Activated CD8-positive, alpha-beta T cell treated with anti-CD3 and anti-CD28 coated beads, Interleukin-2, amount 10 ng/mL, durations not matched to agents 7 days and 5 days (primary cell): ENCODE measurements at regions not wholly inside any gene's neighbourhood (a gene's known extent, or its start where the extent isn't known, plus 50 kb on each side); places are given as distances from the start of the nearest gene placed in this dataset.
"Not testable (repeated sequence)": the region's sequence is repeated elsewhere in the genome, so short reads cannot be mapped to it uniquely, and the experiment has no call there.

Experiments
- ATAC-seq: fragments of 150-1000 bp; cut with Tn5 transposase; one replicate; pipeline ENCODE4 v1.10.0; 2021; ENCODE audit warnings: moderate library complexity
- CTCF ChIA-PET: fragments of 350-600 bp; sonication (Branson Sonifier 250); formaldehyde crosslinking; loops from one replicate; lab custom pipeline; 2021; ENCODE audit warnings: antibody characterized with exemption; lab: Charles Lee
- POLR2A ChIA-PET: fragments of 350-600 bp; sonication (Branson Sonifier 250); formaldehyde crosslinking; loops from one replicate; lab custom pipeline; 2021; ENCODE audit warnings: antibody characterized with exemption; lab: Charles Lee
- DNase-seq: peaks from one replicate; pipeline ENCODE4 v3.0.0-alpha.2; 2020
- H3K27ac Mint-ChIP-seq: one replicate; pipeline ENCODE4 v1.8.0; 2021; ENCODE audit warnings: mild to moderate bottlenecking, mixed read lengths
- H3K27me3 Mint-ChIP-seq: one replicate; pipeline ENCODE4 v1.8.0; 2021; ENCODE audit warnings: low read depth, mixed read lengths
- H3K36me3 Mint-ChIP-seq: one replicate; pipeline ENCODE4 v1.8.0; 2021; ENCODE audit warnings: low read depth, mixed read lengths
- H3K4me1 Mint-ChIP-seq: one replicate; pipeline ENCODE4 v1.8.0; 2021; ENCODE audit warnings: low read depth, mixed read lengths
- H3K4me3 Mint-ChIP-seq: one replicate; pipeline ENCODE4 v1.8.0; 2021; ENCODE audit warnings: mild to moderate bottlenecking, mixed read lengths
- H3K9me3 Mint-ChIP-seq: one replicate; pipeline ENCODE4 v1.8.0; 2022; ENCODE audit warnings: mixed read lengths; ENCODE audit not compliant: insufficient read depth

DNA sequence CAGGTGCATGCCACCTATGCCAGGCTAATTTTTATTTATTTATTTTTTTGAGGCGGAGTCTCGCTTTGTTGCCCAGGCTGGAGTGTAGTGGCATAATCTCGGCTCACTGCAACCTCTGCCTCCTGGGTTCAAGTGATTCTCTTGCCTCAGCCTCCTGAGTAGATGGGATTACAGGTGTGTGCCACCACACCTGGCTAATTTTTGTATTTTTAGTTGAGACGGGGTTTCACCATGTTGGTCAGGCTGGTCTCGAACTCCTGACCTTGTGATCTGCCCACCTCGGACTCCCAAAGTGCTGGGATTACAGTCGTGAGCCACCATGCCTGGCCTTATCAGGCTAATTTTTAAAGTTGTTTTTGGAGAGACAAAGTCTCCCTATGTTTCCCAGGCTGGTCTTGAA, 210.7 kb upstream of the ZNF217 start:
- ATAC-seq, H3K27me3 Mint-ChIP-seq, H3K4me1 Mint-ChIP-seq, CTCF ChIA-PET, H3K4me3 Mint-ChIP-seq, POLR2A ChIA-PET, H3K36me3 Mint-ChIP-seq, H3K27ac Mint-ChIP-seq, H3K9me3 Mint-ChIP-seq, DNase-seq: not testable (repeated sequence)

GRCh38 chr20:53803492-53804155, 210.0 kb upstream of the ZNF217 start:
- H3K27ac Mint-ChIP-seq: no peak overlapping the region
- ChIA-PET POLR2A (no interaction called here), CTCF (no interaction called here)
- no peaks in the 10 kb centered on the region for H3K36me3 Mint-ChIP-seq
- no peaks in the 10 kb centered on the region for H3K9me3 Mint-ChIP-seq
- no peaks in the 10 kb centered on the region for H3K27me3 Mint-ChIP-seq
- peaks cover 2% of the 10 kb centered on the region for H3K4me1 Mint-ChIP-seq
- ATAC-seq (no peak), DNase-seq (no peak)
- no peak overlapping the region for H3K4me3 Mint-ChIP-seq

DNA sequence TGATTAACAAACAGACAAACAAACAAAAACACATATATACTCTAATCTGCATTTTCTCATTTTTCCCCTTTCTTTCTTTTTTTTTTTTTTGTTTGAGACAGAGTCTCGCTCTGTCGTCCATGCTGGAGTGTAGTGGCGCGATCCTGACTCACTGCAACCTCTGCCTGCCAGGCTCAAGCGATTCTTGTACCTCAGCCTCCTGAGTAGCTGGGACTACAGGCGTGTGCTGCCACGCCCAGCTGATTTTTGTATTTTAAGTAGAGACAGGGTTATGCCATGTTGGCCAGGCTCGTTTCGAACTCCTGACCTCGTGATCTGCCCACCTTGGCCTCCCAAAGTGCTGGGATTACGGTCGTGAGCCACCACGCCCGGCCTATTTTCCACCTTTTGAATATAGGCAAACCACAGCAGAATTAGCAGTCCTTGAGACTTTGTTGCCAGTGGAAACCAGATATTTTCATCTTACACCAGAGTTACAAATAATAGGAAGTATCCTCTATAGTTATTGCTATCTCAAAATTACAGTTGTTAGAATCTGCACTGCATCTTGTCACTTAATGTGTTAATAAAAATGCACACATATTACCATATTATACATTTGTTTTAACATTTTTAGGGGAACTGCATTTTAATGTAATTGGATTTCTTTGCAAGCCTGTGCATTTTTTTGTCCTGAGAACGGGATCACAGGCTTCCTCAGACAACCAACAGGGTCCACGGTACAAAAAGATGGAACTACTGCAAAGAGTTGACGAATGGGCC, 208.2 kb upstream of the ZNF217 start:
- ChIA-PET CTCF (interaction anchor here (1.3 kb wide), 1 partner anchor 15 kb away, joined by 3 read pairs; no protein-coding TSS in a partner anchor), POLR2A (no interaction called here)
- no peak for DNase-seq
- no peak overlapping the region for H3K4me3 Mint-ChIP-seq
- H3K9me3 Mint-ChIP-seq: no peaks in the 10 kb centered on the region
- no peaks in the 10 kb centered on the region for H3K36me3 Mint-ChIP-seq
- no peak for ATAC-seq
- H3K4me1 Mint-ChIP-seq: no peaks in the 10 kb centered on the region
- H3K27me3 Mint-ChIP-seq: no peaks in the 10 kb centered on the region
- no peak overlapping the region for H3K27ac Mint-ChIP-seq

DNA sequence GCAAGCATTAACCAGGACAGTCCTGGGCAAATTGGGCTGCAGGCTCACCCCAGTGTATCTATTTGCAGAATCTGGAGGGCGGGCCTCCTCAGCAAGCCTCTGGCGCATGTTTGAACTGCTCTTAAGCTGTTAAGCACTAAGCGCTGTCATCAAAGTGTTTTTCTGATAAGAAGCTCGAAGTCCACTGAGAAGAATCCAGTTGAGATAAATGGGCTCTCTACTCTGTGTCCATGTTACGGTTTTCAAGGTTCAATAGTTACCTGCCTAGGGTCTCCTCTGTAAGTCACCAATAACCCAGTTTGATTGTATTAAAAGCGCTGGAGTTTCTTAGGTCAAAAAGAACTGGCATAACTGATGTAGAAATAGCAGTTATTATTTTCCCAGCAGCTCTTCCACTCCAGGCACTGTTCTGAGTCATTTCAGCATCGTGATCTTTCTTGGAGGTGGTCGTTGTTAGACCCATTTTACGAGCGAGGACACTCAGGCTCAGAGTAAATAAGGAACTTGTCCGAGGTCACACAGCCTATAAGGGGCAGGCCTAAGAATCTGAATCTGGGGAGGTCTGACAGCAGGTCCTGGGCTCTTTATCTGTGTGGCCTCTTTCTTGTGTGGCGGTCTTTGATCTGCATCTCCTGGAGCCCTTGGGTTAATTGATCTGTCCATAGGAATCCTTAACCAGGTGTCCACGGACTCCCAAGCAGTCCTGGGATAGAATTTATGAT, 207.4 kb upstream of the ZNF217 start:
- H3K4me3 Mint-ChIP-seq: no peak overlapping the region
- ChIA-PET CTCF (no interaction called here), POLR2A (no interaction called here)
- no peaks in the 10 kb centered on the region for H3K27me3 Mint-ChIP-seq
- no peaks in the 10 kb centered on the region for H3K9me3 Mint-ChIP-seq
- H3K27ac Mint-ChIP-seq: no peak overlapping the region
- ATAC-seq: no peak
- no peak for DNase-seq
- H3K4me1 Mint-ChIP-seq: no peaks in the 10 kb centered on the region
- H3K36me3 Mint-ChIP-seq: no peaks in the 10 kb centered on the region

DNA sequence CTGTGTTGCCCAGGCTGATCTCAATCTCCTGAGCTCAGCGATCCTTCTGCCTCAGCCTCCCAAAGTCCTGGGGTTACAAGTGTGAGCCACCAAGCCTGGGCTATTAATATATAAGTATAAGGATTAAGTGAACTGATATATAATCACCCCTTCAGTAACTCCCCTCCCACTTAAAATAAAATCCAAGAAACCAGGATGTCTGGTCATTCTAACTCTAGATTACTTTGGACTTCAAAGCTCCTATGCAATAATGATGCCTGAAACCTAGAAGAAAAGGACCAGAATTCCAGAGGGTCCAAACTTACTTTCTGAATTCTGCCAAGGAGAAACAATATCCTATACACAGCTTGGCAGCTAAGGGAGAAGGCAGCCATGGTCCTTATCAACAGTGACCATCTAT, 206.8 kb upstream of the ZNF217 start:
- no peak overlapping the region for H3K4me3 Mint-ChIP-seq
- DNase-seq (no peak), ATAC-seq (no peak)
- ChIA-PET CTCF (no interaction called here), POLR2A (no interaction called here)
- no peaks in the 10 kb centered on the region for H3K4me1 Mint-ChIP-seq
- no peaks in the 10 kb centered on the region for H3K27me3 Mint-ChIP-seq
- no peak overlapping the region for H3K27ac Mint-ChIP-seq
- H3K36me3 Mint-ChIP-seq: no peaks in the 10 kb centered on the region
- no peaks in the 10 kb centered on the region for H3K9me3 Mint-ChIP-seq

DNA sequence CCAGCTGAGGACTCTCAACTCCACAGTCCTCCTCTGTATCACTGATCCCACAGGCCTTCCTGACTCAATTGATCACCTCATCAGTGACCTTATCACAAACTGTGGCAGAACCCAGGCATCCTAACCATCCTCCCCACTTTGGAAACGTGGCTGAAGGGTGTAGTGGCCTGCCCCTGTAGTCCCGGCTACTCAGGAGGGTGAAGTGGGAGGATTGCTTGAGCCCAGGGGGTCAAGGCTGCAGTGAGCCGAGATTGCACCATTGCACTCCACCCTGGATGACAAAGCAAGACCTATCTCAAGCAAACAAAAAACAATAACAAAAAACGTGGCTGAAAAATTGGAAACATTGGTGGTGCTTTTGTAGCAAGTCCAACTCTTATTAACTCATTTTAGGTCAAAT, 203.4 kb upstream of the ZNF217 start:
- peaks cover 2% of the 10 kb centered on the region for H3K36me3 Mint-ChIP-seq
- H3K4me1 Mint-ChIP-seq: no peaks in the 10 kb centered on the region
- ATAC-seq: no peak
- H3K27ac Mint-ChIP-seq: no peak overlapping the region
- H3K27me3 Mint-ChIP-seq: no peaks in the 10 kb centered on the region
- H3K9me3 Mint-ChIP-seq: no peaks in the 10 kb centered on the region
- ChIA-PET POLR2A (interaction anchor here (0.9 kb wide), 1 partner anchor 30 kb away, joined by 3 read pairs; no protein-coding TSS in a partner anchor), CTCF (no interaction called here)
- no peak for DNase-seq
- no peak overlapping the region for H3K4me3 Mint-ChIP-seq

DNA sequence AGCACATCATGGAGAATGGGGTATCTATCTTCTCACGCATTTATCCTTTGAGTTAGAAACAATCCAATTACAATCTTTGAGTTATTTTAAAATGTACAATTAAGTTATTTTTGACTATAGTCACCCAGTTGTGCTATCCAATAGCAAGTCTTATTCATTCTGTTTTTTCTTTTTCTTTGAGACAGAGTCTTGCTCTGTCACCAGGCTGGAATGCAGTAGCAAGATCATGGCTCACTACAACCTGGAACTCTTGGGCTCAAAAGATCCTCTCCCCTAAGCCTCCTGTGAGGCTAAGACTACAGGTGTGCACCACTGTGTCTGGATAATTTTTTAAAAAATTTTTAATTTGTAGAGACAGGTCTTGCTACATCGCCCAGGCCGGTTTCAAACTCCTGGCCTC, 201.5 kb upstream of the ZNF217 start:
- Mint-ChIP-seq H3K27me3 (no peaks in the 10 kb centered on the region), H3K27ac (no peak overlapping the region), H3K36me3 (peaks cover 2% of the 10 kb centered on the region), H3K4me3 (no peak overlapping the region), H3K9me3 (no peaks in the 10 kb centered on the region), H3K4me1 (peaks cover 2% of the 10 kb centered on the region)
- DNase-seq: no peak
- no peak for ATAC-seq
- ChIA-PET POLR2A (no interaction called here), CTCF (no interaction called here)

- peaks cover 2% of the 10 kb centered on the region for H3K36me3 Mint-ChIP-seq
- H3K4me1 Mint-ChIP-seq: peaks cover 2% of the 10 kb centered on the region
- no peaks in the 10 kb centered on the region for H3K9me3 Mint-ChIP-seq
- DNase-seq (no peak), ATAC-seq (no peak)
- no peak overlapping the region for H3K27ac Mint-ChIP-seq
- H3K27me3 Mint-ChIP-seq: no peaks in the 10 kb centered on the region
- CTCF ChIA-PET: no interaction called here
- H3K4me3 Mint-ChIP-seq: no peak overlapping the region
- POLR2A ChIA-PET: interaction anchor here (0.7 kb wide), 1 partner anchor 16 kb away, joined by 3 read pairs; no protein-coding TSS in a partner anchor
Measured at GRCh38 chr20:53794529-53795115, 201.0 kb upstream of the ZNF217 start.

DNA sequence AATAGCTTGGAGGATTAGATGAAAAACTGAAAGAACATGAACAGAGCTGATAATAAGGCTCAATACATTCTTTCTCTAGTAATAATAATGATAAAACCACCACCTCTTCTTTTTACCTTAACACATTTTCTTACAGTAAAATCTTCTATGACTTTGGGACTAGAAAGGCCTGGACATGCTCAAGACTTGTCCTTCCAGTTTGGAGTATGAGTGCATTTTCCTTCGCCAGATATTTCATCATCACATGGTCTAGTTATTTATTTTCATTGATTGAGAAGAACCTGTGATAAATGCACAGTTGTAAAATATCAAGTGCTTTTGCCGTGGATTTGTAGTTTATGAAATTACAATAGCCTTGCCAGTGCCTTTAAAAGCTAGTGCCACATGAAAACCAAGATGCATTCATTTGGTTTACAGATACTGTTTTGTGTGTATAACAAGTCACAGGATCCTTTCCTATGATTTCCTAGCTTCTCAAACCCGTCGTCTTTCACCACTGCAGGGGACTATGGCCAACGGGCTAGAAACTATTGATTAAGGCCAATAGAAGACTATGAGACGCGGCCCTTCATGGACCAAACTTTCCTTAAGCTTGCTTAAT, 200.2 kb upstream of the ZNF217 start:
- H3K9me3 Mint-ChIP-seq: no peaks in the 10 kb centered on the region
- H3K36me3 Mint-ChIP-seq: peaks cover 2% of the 10 kb centered on the region
- POLR2A ChIA-PET: interaction anchor here (0.7 kb wide), 1 partner anchor 16 kb away, joined by 3 read pairs; no protein-coding TSS in a partner anchor
- no peak for DNase-seq
- no peaks in the 10 kb centered on the region for H3K27me3 Mint-ChIP-seq
- no peak overlapping the region for H3K4me3 Mint-ChIP-seq
- CTCF ChIA-PET: no interaction called here
- H3K4me1 Mint-ChIP-seq: peaks cover 2% of the 10 kb centered on the region
- no peak for ATAC-seq
- H3K27ac Mint-ChIP-seq: no peak overlapping the region

DNA sequence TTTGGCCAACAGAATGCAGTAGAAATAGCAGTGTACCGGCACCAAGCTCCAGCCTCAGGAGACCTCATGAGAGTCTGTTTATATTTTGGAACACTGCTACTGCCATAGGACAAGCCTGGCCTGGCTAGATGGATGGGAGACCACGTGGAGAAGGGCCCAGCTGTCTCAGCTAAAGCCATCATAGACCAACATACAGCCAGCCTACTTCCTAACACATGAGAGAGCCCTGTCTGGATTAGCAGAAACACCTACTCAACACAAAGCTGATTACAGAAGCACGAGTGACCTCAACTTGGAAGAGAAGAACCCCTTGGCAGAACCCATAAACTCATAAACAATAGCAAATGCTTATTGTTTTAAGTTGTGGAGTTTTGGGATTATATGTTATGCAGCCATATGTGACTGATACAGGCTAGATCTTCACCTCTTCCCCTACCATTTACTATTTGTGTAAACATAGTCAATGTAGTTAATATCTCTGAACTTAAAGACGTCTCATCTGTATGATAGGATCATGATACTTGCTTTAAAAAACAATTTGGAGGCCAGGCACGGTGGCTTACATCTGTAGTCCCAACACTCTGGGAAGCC, 199.4 kb upstream of the ZNF217 start:
- Mint-ChIP-seq H3K27me3 (no peaks in the 10 kb centered on the region), H3K27ac (peak overlapping the region; percentile 11), H3K36me3 (peaks cover 2% of the 10 kb centered on the region), H3K4me3 (no peak overlapping the region), H3K9me3 (no peaks in the 10 kb centered on the region), H3K4me1 (peaks cover 2% of the 10 kb centered on the region)
- DNase-seq (no peak), ATAC-seq (no peak)
- ChIA-PET CTCF (interaction anchor here (1.0 kb wide), 1 partner anchor 17 kb away, joined by 3 read pairs; no protein-coding TSS in a partner anchor), POLR2A (no interaction called here)

- Mint-ChIP-seq H3K9me3 (no peaks in the 10 kb centered on the region), H3K4me1 (peaks cover 8% of the 10 kb centered on the region)
Measured at GRCh38 chr20:53789989-53790675, 196.5 kb upstream of the ZNF217 start.

More at GRCh38 chr20:53789989-53790675, 196.5 kb upstream of the ZNF217 start:
- H3K27ac Mint-ChIP-seq: no peak overlapping the region
- no peak for DNase-seq
- no peaks in the 10 kb centered on the region for H3K27me3 Mint-ChIP-seq
- CTCF ChIA-PET: interaction anchor here (1.0 kb wide), 1 partner anchor 34 kb away, joined by 3 read pairs; no protein-coding TSS in a partner anchor
- H3K4me3 Mint-ChIP-seq: no peak overlapping the region
- no peak for ATAC-seq
- POLR2A ChIA-PET: no interaction called here
- peaks cover 2% of the 10 kb centered on the region for H3K36me3 Mint-ChIP-seq
